Stomach smooth muscle (tissue), 2 donors: ENCODE measurements at regions not wholly inside any gene's neighbourhood (a gene's known extent, or its start where the extent isn't known, plus 50 kb on each side); places are given as distances from the start of the nearest gene placed in this dataset.
"Not testable (repeated sequence)": the region's sequence is repeated elsewhere in the genome, so short reads cannot be mapped to it uniquely, and the experiment has no call there.

Experiments
- H3K27ac ChIP-seq: one replicate; pipeline ENCODE4 v1.7.0; 2013; ENCODE audit warnings: mild to moderate bottlenecking, low read length, inconsistent platforms
- H3K27me3 ChIP-seq, 2 donors: one replicate each; pipeline ENCODE4 v1.7.0; 2013; ENCODE audit warnings: low read length in 2 of 2; ENCODE audit not compliant: insufficient read depth in 2 of 2, control insufficient read depth in 1 of 2
- H3K36me3 ChIP-seq, 2 donors: one replicate each; pipeline ENCODE4 v1.7.0; 2013; ENCODE audit warnings: low read length in 2 of 2; ENCODE audit not compliant: control insufficient read depth in 2 of 2, insufficient read depth in 2 of 2
- H3K4me1 ChIP-seq: one replicate; pipeline ENCODE4 v1.7.0; 2013; ENCODE audit warnings: low read length; ENCODE audit not compliant: control insufficient read depth, insufficient read depth
- H3K4me3 ChIP-seq, 2 donors: one replicate each; pipeline ENCODE4 v1.7.0; 2013; ENCODE audit warnings: low read length in 2 of 2
- H3K9ac ChIP-seq, 2 donors: one replicate each; pipeline ENCODE4 v1.7.0; 2013; ENCODE audit warnings: low read length in 2 of 2, mild to moderate bottlenecking in 1 of 2
- H3K9me3 ChIP-seq, 2 donors: one replicate each; pipeline ENCODE4 v1.7.0; 2013; ENCODE audit warnings: low read length in 2 of 2; ENCODE audit not compliant: control insufficient read depth in 2 of 2
- donor health status: healthy.
- donor health status: Pancreatic carcinoma.

- not testable (repeated sequence) for H3K4me3 ChIP-seq, H3K27ac ChIP-seq
Measured at GRCh38 chr11:67826951-67827296, 152.5 kb upstream of the ALDH3B2 start.

GRCh38 chr11:67826028-67826950 lies 151.9 kb upstream of the ALDH3B2 start:
- not testable (repeated sequence) for H3K9me3 ChIP-seq, H3K27ac ChIP-seq, H3K36me3 ChIP-seq, H3K27me3 ChIP-seq, H3K9ac ChIP-seq, H3K4me1 ChIP-seq
- peak overlapping the region in 1 of 2 donors; percentile 22 for H3K4me3 ChIP-seq

More at GRCh38 chr11:67826951-67827296, 152.5 kb upstream of the ALDH3B2 start:
- H3K9ac ChIP-seq, H3K36me3 ChIP-seq, H3K4me1 ChIP-seq, H3K27me3 ChIP-seq, H3K9me3 ChIP-seq: not testable (repeated sequence)

- not testable (repeated sequence) for H3K27me3 ChIP-seq, H3K4me1 ChIP-seq, H3K36me3 ChIP-seq, H3K27ac ChIP-seq, H3K9me3 ChIP-seq, H3K9ac ChIP-seq, H3K4me3 ChIP-seq
Measured at GRCh38 chr11:67824861-67825260, 150.4 kb upstream of the ALDH3B2 start.

- no peaks in the 10 kb centered on the region for H3K4me1 ChIP-seq
- no peak overlapping the region for H3K27ac ChIP-seq
- no peak overlapping the region for H3K9ac ChIP-seq
- no peaks in the 10 kb centered on the region for H3K27me3 ChIP-seq
- H3K9me3 ChIP-seq, result no peaks in the 10 kb centered on the region
- no peak overlapping the region for H3K4me3 ChIP-seq
- H3K36me3 ChIP-seq, result no peaks in the 10 kb centered on the region
Measured at GRCh38 chr11:67820081-67820480, 145.7 kb upstream of the ALDH3B2 start.

- not testable (repeated sequence) for H3K27me3 ChIP-seq, H3K4me3 ChIP-seq, H3K36me3 ChIP-seq, H3K4me1 ChIP-seq, H3K27ac ChIP-seq, H3K9ac ChIP-seq, H3K9me3 ChIP-seq
Measured at GRCh38 chr11:67817558-67817957, 143.1 kb upstream of the ALDH3B2 start.

GRCh38 chr11:67809301-67809700 lies 134.9 kb upstream of the ALDH3B2 start:
- H3K27me3 ChIP-seq, H3K9me3 ChIP-seq, H3K4me1 ChIP-seq, H3K27ac ChIP-seq, H3K4me3 ChIP-seq, H3K9ac ChIP-seq, H3K36me3 ChIP-seq: not testable (repeated sequence)

- H3K27ac ChIP-seq, H3K27me3 ChIP-seq, H3K9ac ChIP-seq, H3K36me3 ChIP-seq, H3K4me3 ChIP-seq, H3K9me3 ChIP-seq, H3K4me1 ChIP-seq: not testable (repeated sequence)
Measured at GRCh38 chr11:67807896-67808295, 133.5 kb upstream of the ALDH3B2 start.

- not testable (repeated sequence) for H3K9ac ChIP-seq, H3K36me3 ChIP-seq, H3K27ac ChIP-seq, H3K27me3 ChIP-seq, H3K4me1 ChIP-seq, H3K9me3 ChIP-seq
- peak overlapping the region in 1 of 2 donors; percentile 67 for H3K4me3 ChIP-seq
Measured at GRCh38 chr11:67806728-67807235, 132.4 kb upstream of the ALDH3B2 start.

- H3K4me1 ChIP-seq, H3K27me3 ChIP-seq, H3K9me3 ChIP-seq, H3K36me3 ChIP-seq: not testable (repeated sequence)
- Histone ChIP-seq H3K27ac (peak overlapping the region; percentile 58), H3K4me3 (peak overlapping the region; percentile 53 to 67), H3K9ac (peak overlapping the region; percentile 51 to 53)
Measured at GRCh38 chr11:67806183-67806582, 131.8 kb upstream of the ALDH3B2 start.

GRCh38 chr11:67805253-67806126 lies 131.1 kb upstream of the ALDH3B2 start:
- not testable (repeated sequence) for H3K4me1 ChIP-seq, H3K36me3 ChIP-seq, H3K27me3 ChIP-seq, H3K9me3 ChIP-seq
- Histone ChIP-seq H3K4me3 (peak overlapping the region; percentile 71 to 76), H3K27ac (peak overlapping the region; percentile 58), H3K9ac (peak overlapping the region; percentile 47 to 68)
